CD14-positive monocyte (primary cell): ENCODE measurements at regions not wholly inside any gene's neighbourhood (a gene's known extent, or its start where the extent isn't known, plus 50 kb on each side); places are given as distances from the start of the nearest gene placed in this dataset.
A peak's percentile ranks its signal among the peaks of the same experiment; 100 is the strongest.

Experiments
- DNase-seq, 3 donors: peaks; one replicate each; pipeline ENCODE4 v3.0.0-alpha.2; 2011 to 2022
- H2AFZ ChIP-seq: 2 replicates; pipeline ENCODE4 v1.6.0; 2012; ENCODE audit warnings: mild to moderate bottlenecking, low read depth, low read length, inconsistent platforms; ENCODE audit not compliant: insufficient read depth, poor library complexity, severe bottlenecking
- H3K27ac ChIP-seq, 2 donors: 1 replicate in 1 of 2; 2 replicates in 1 of 2; pipeline ENCODE4 v1.5.1; 2012 to 2013; ENCODE audit warnings: low read length in 2 of 2, control low read depth in 1 of 2, inconsistent platforms in 1 of 2, low read depth in 1 of 2, mild to moderate bottlenecking in 1 of 2
- H3K27me3 ChIP-seq, 2 donors: one replicate each; pipeline versions ENCODE4 v1.6.0 to v1.6.1; 2011 to 2013; ENCODE audit warnings: low read length in 2 of 2; ENCODE audit not compliant: control insufficient read depth in 2 of 2, insufficient read depth in 2 of 2
- H3K36me3 ChIP-seq, 2 donors: replicated peaks in 1 of 2; 1 replicate in 1 of 2; 2 replicates in 1 of 2; pipeline versions ENCODE4 v1.5.1 to v1.6.1; 2012 to 2013; ENCODE audit warnings: low read length in 2 of 2, control low read depth in 1 of 2, inconsistent platforms in 1 of 2, mild to moderate bottlenecking in 1 of 2; ENCODE audit not compliant: insufficient read depth in 2 of 2, control insufficient read depth in 1 of 2
- H3K4me1 ChIP-seq, 2 donors: 1 replicate in 1 of 2; 2 replicates in 1 of 2; pipeline versions ENCODE4 v1.5.1 to v1.6.1; 2012 to 2013; ENCODE audit warnings: low read length in 2 of 2, control low read depth in 1 of 2, inconsistent platforms in 1 of 2, mild to moderate bottlenecking in 1 of 2, moderate library complexity in 1 of 2; ENCODE audit not compliant: insufficient read depth in 2 of 2, control insufficient read depth in 1 of 2
- H3K4me2 ChIP-seq: replicated peaks from 2 replicates; pipeline ENCODE3; 2012; ENCODE audit warnings: low read length, moderate library complexity, mild to moderate bottlenecking; ENCODE audit not compliant: poor library complexity, severe bottlenecking; ENCODE audit errors: extremely low read depth
- H3K4me3 ChIP-seq, 3 experiments: fragments of 200-600 bp in 1 of 3; sonication (generic) in 1 of 3; replicated peaks in 1 of 3; 1 replicate in 2 of 3; 2 replicates in 1 of 3; pipeline ENCODE4 v1.5.1; 2011 to 2013; ENCODE audit warnings: low read length in 3 of 3, mild to moderate bottlenecking in 3 of 3, control low read depth in 2 of 3, low read depth in 2 of 3, inconsistent platforms in 1 of 3, moderate library complexity in 1 of 3
- H3K79me2 ChIP-seq: 2 replicates; pipeline ENCODE4 v1.6.0; 2012; ENCODE audit warnings: mild to moderate bottlenecking, control low read depth, inconsistent platforms, low read length, moderate library complexity; ENCODE audit not compliant: insufficient read depth
- H3K9ac ChIP-seq: 2 replicates; pipeline ENCODE4 v1.6.0; 2017; ENCODE audit warnings: low read length, mild to moderate bottlenecking; ENCODE audit not compliant: insufficient read depth, poor library complexity, severe bottlenecking
- H3K9me3 ChIP-seq, 2 donors: replicated peaks in 1 of 2; 1 replicate in 1 of 2; 2 replicates in 1 of 2; pipeline versions ENCODE4 v1.5.1 to v1.6.1; 2012 to 2013; ENCODE audit warnings: low read length in 2 of 2, control low read depth in 1 of 2; ENCODE audit not compliant: control insufficient read depth in 1 of 2, insufficient read depth in 1 of 2
- H4K20me1 ChIP-seq: 2 replicates; pipeline ENCODE4 v1.6.0; 2012; ENCODE audit warnings: mild to moderate bottlenecking, low read length, control low read depth, moderate library complexity; ENCODE audit not compliant: insufficient read depth
- H3K27ac Mint-ChIP-seq, 7 donors: one replicate each; pipeline ENCODE4 v1.8.0; 2020; ENCODE audit warnings: mild to moderate bottlenecking in 7 of 7, mixed read lengths in 7 of 7, moderate library complexity in 6 of 7, inconsistent platforms in 2 of 7
- H3K27me3 Mint-ChIP-seq, 3 donors: one replicate each; pipeline ENCODE4 v1.8.0; 2021 to 2022; ENCODE audit warnings: low read depth in 3 of 3, mild to moderate bottlenecking in 3 of 3, mixed read lengths in 3 of 3, moderate library complexity in 3 of 3, inconsistent platforms in 1 of 3
- H3K36me3 Mint-ChIP-seq, 2 donors: one replicate each; pipeline ENCODE4 v1.8.0; 2020; ENCODE audit warnings: mixed read lengths in 2 of 2, inconsistent platforms in 1 of 2, mild to moderate bottlenecking in 1 of 2
- H3K4me1 Mint-ChIP-seq: one replicate; pipeline ENCODE4 v1.8.0; 2020; ENCODE audit warnings: mild to moderate bottlenecking, mixed read lengths
- H3K4me3 Mint-ChIP-seq, 2 donors: one replicate each; pipeline ENCODE4 v1.8.0; 2020; ENCODE audit warnings: mild to moderate bottlenecking in 2 of 2, mixed read lengths in 2 of 2, moderate library complexity in 1 of 2
- H3K9me3 Mint-ChIP-seq, 7 donors: one replicate each; pipeline ENCODE4 v1.8.0; 2020 to 2022; ENCODE audit warnings: mixed read lengths in 7 of 7, mild to moderate bottlenecking in 6 of 7, moderate library complexity in 6 of 7, inconsistent platforms in 2 of 7
- WGBS: methylation state at CpG from one replicate; pipeline ENCODE4 v1.1.5; 2013; ENCODE audit warnings: missing lambda C conversion rate; ENCODE audit not compliant: insufficient coverage; 5-methylcytosine and 5-hydroxymethylcytosine counted together
- intact Hi-C, 2 donors: fragments of 100-400 bp; cut with micrococcal nuclease; formaldehyde crosslinking; loops; one replicate each; pipeline versions ENCODE4 v1.15.0 to v1.15.1; 2023
- TF ChIP-seq, protein P1 (sequence below): fragments of 200-600 bp; IDR thresholded peaks from one replicate; pipeline ENCODE4 v1.8.0; 2022; ENCODE audit warnings: antibody characterized with exemption, mild to moderate bottlenecking

DNA sequence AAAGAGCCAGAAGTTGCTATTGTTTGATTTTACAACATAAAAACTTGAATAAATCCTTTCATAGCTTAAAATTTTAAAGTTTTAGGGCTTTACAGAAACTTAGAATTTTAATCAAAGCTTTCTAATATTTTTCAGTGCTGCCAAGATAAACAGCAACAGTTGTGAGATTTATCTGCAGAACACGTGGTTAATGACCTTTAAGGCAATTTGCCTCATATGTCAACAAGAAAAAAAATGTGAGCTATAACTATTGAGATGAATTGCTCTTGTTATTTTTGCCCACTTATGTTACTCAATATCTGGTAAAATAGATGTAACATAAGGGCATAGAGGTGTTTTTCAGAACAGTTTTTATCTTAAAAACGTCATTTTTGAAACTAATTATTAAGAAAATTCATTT lies 96.7 kb upstream of the NECTIN3 start:
- Mint-ChIP-seq H3K9me3 (peaks cover 0 to 8% (median under 1%) of the 10 kb centered on the region in 7 donors), H3K4me3 (no peak overlapping the region), H3K36me3 (no peaks in the 10 kb centered on the region), H3K27ac (no peak overlapping the region), H3K27me3 (peaks cover 0 to 2% (median 0%) of the 10 kb centered on the region in 3 donors), H3K4me1 (no peaks in the 10 kb centered on the region)
- Histone ChIP-seq H2AFZ (no peak overlapping the region), H3K9ac (no peak overlapping the region), H3K4me2 (no peak overlapping the region), H3K79me2 (no peaks in the 10 kb centered on the region), H3K27me3 (no peaks in the 10 kb centered on the region), H3K9me3 (peaks cover under 1 to 3% of the 10 kb centered on the region in 2 donors), H3K4me1 (no peaks in the 10 kb centered on the region), H3K4me3 (no peak overlapping the region), H3K36me3 (no peaks in the 10 kb centered on the region), H4K20me1 (no peaks in the 10 kb centered on the region), H3K27ac (no peak overlapping the region)
- intact Hi-C loops, result no loop called here
- WGBS, result no CpG with 5 or more reads among the region's 2 CpGs
- TF ChIP-seq, protein P1, sequence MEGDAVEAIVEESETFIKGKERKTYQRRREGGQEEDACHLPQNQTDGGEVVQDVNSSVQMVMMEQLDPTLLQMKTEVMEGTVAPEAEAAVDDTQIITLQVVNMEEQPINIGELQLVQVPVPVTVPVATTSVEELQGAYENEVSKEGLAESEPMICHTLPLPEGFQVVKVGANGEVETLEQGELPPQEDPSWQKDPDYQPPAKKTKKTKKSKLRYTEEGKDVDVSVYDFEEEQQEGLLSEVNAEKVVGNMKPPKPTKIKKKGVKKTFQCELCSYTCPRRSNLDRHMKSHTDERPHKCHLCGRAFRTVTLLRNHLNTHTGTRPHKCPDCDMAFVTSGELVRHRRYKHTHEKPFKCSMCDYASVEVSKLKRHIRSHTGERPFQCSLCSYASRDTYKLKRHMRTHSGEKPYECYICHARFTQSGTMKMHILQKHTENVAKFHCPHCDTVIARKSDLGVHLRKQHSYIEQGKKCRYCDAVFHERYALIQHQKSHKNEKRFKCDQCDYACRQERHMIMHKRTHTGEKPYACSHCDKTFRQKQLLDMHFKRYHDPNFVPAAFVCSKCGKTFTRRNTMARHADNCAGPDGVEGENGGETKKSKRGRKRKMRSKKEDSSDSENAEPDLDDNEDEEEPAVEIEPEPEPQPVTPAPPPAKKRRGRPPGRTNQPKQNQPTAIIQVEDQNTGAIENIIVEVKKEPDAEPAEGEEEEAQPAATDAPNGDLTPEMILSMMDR, result no peak
- DNase-seq, result no peak

DNA sequence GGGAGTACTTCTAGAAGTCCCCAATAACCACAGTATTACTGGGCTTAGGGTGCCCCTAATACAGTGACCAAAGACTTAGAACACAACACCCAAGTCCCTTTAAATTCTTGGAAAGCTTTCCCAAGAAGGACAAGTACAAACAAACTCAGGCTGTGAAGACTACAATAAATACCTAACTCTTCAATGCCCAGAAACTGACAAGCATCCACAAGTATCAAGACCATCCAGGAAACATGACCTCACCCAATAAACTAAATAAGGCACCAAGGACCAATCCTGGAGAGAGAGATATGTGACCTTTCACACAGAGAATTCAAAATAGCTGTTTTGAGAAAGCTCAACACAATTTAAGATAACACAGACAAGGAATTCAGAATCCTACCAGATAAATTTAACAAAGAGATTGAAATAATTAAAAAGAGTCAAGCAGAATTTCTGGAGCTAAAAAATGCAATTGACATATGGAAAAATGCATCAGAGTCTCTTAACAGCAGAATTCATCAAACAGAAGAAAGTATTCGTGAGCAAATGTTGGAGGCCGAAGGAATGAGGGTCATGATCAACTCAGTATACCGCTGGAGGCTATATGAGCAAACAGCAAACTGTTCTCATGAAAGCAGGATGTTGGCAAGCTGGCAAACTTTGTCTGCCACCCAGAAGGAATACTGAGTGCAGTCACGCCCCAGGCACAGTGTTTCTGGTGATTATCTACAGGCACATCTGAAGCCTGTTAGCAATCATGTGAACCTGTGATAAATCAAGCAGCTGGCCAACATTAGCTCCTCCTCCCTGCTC lies 87.0 kb upstream of the NECTIN3 start:
- Histone ChIP-seq H3K9ac (no peak overlapping the region), H3K27me3 (no peaks in the 10 kb centered on the region), H3K27ac (no peak overlapping the region), H3K36me3 (no peaks in the 10 kb centered on the region), H3K4me1 (no peaks in the 10 kb centered on the region), H3K4me3 (no peak overlapping the region), H2AFZ (no peak overlapping the region), H3K79me2 (no peaks in the 10 kb centered on the region), H3K4me2 (no peak overlapping the region), H3K9me3 (peaks cover 7 to 12% of the 10 kb centered on the region in 2 donors), H4K20me1 (no peaks in the 10 kb centered on the region)
- Mint-ChIP-seq H3K9me3 (peaks cover 0 to 13% (median 5%) of the 10 kb centered on the region in 7 donors), H3K36me3 (no peaks in the 10 kb centered on the region), H3K27me3 (peaks cover 0 to 1% (median 0%) of the 10 kb centered on the region in 3 donors), H3K4me1 (no peaks in the 10 kb centered on the region), H3K4me3 (no peak overlapping the region), H3K27ac (peak overlapping the region in 1 of 7 donors; percentile 26)
- 86% methylated on average over 2 of the region's 4 CpGs for WGBS
- TF ChIP-seq, protein P1, result no peak
- no peak for DNase-seq
- intact Hi-C loops, result no loop called here
